SK-N-SH (cell line): ENCODE measurements at regions not wholly inside any gene's neighbourhood (a gene's known extent, or its start where the extent isn't known, plus 50 kb on each side); places are given as distances from the start of the nearest gene placed in this dataset.

Source experiments
- CTCF ChIA-PET: fragments of 300-600, 350-600 bp; formaldehyde crosslinking; extraction: SDS; loops from one replicate; lab custom pipeline; 2021; lab: Yijun Ruan, JAX
- POLR2A ChIA-PET: fragments of 350-600 bp; sonication (Branson Sonifier 250); formaldehyde crosslinking; extraction: SDS; loops from one replicate; lab custom pipeline; 2020; ENCODE audit warnings: antibody characterized with exemption, inconsistent platforms; lab: Yijun Ruan, JAX
- DNase-seq: peaks from one replicate; pipeline ENCODE4 v3.0.0; 2012
- H2AFZ ChIP-seq: fragments of 200-600 bp; sonication (generic); 2 replicates; pipeline ENCODE4 v1.8.1; 2016; ENCODE audit warnings: antibody characterized with exemption, mild to moderate bottlenecking, low read depth
- H3F3A ChIP-seq: fragments of 200-600 bp; sonication (generic); replicated peaks from 2 replicates; pipeline ENCODE3; 2016; ENCODE audit warnings: antibody characterized with exemption, mild to moderate bottlenecking; ENCODE audit not compliant: insufficient read depth
- H3K27ac ChIP-seq, 2 experiments: fragments of 200-500 bp in 1 of 2; fragments of 200-600 bp in 1 of 2; sonication (Bioruptor generic) in 1 of 2; sonication (generic), shearing (Covaris generic) in 1 of 2; 2 replicates each; pipeline versions ENCODE4 v1.5.1 to v1.6.1; 2014 to 2016; ENCODE audit warnings: low read depth in 2 of 2, inconsistent platforms in 1 of 2, low read length in 1 of 2, mild to moderate bottlenecking in 1 of 2, mixed read lengths in 1 of 2
- H3K27me3 ChIP-seq: fragments of 200-600 bp; sonication (generic), shearing (Covaris generic); 2 replicates; pipeline ENCODE4 v1.6.1; 2016; ENCODE audit warnings: mixed run types; ENCODE audit not compliant: insufficient read depth
- H3K36me3 ChIP-seq, 2 experiments: fragments of 200-500 bp in 1 of 2; fragments of 200-600 bp in 1 of 2; sonication (Bioruptor generic) in 1 of 2; sonication (generic) in 1 of 2; replicated peaks in 1 of 2; 2 replicates each; pipeline versions ENCODE3 to v1.5.1; 2014 to 2016; ENCODE audit warnings: low read length in 1 of 2, mild to moderate bottlenecking in 1 of 2; ENCODE audit not compliant: insufficient read depth in 2 of 2, control insufficient read depth in 1 of 2
- H3K4me1 ChIP-seq, 2 experiments: fragments of 200-500 bp in 1 of 2; fragments of 200-600 bp in 1 of 2; sonication (Bioruptor generic) in 1 of 2; sonication (generic), shearing (Covaris generic) in 1 of 2; 2 replicates each; pipeline versions ENCODE4 v1.5.1 to v1.6.1; 2014 to 2016; ENCODE audit warnings: low read depth in 1 of 2, low read length in 1 of 2, mixed run types in 1 of 2; ENCODE audit not compliant: insufficient read depth in 2 of 2, control insufficient read depth in 1 of 2
- H3K4me2 ChIP-seq: fragments of 200-600 bp; sonication (generic), shearing (Covaris generic); 2 replicates; pipeline ENCODE4 v1.6.1; 2017; ENCODE audit warnings: mixed run types
- H3K4me3 ChIP-seq, 2 experiments: fragments of 200-500 bp in 1 of 2; fragments of 200-600 bp in 1 of 2; sonication (Bioruptor generic) in 1 of 2; sonication (generic), shearing (Covaris generic) in 1 of 2; 2 replicates each; pipeline versions ENCODE4 v1.5.1 to v1.8.1; 2014 to 2016; ENCODE audit warnings: low read depth in 2 of 2, inconsistent platforms in 1 of 2, low read length in 1 of 2, mild to moderate bottlenecking in 1 of 2, mixed read lengths in 1 of 2, moderate library complexity in 1 of 2
- H3K79me2 ChIP-seq: fragments of 200-600 bp; sonication (generic); 2 replicates; pipeline ENCODE4 v1.8.1; 2017; ENCODE audit warnings: mild to moderate bottlenecking; ENCODE audit not compliant: insufficient read depth
- H3K9ac ChIP-seq: fragments of 200-600 bp; sonication (generic); 2 replicates; pipeline ENCODE4 v1.6.1; 2017; ENCODE audit warnings: mixed run types
- H3K9me2 ChIP-seq: fragments of 200-600 bp; sonication (generic); 2 replicates; pipeline ENCODE4 v1.6.1; 2017; ENCODE audit warnings: mixed run types
- H3K9me3 ChIP-seq: fragments of 200-600 bp; sonication (generic); 2 replicates; pipeline ENCODE4 v1.6.1; 2017; ENCODE audit warnings: mixed run types, mild to moderate bottlenecking, moderate library complexity
- H4K20me1 ChIP-seq: fragments of 200-600 bp; sonication (generic); 2 replicates; pipeline ENCODE4 v1.6.1; 2017; ENCODE audit warnings: mild to moderate bottlenecking, mixed run types; ENCODE audit not compliant: insufficient read depth
- CHD2 ChIP-seq: fragments of 150-350 bp; IDR thresholded peaks from 2 replicates; pipeline ENCODE4 v1.6.1; 2018; ENCODE audit warnings: low read length; ENCODE audit not compliant: partially characterized antibody
- ELF1 ChIP-seq: IDR thresholded peaks from 2 replicates; pipeline ENCODE4 v1.4.0; 2012
- EP300 ChIP-seq, 2 experiments: IDR thresholded peaks; 2 replicates each; pipeline versions ENCODE4 v1.4.0 to v1.6.1; 2012; ENCODE audit warnings: borderline replicate concordance in 1 of 2, low read depth in 1 of 2, low read length in 1 of 2
- EZH2phosphoT487 ChIP-seq: fragments of 200-600 bp; sonication (generic); IDR thresholded peaks from 2 replicates; pipeline ENCODE4 v1.6.1; 2017; ENCODE audit warnings: low read depth, mixed run types, mild to moderate bottlenecking, antibody characterized with exemption, moderate library complexity, borderline replicate concordance
- FOSL2 ChIP-seq: IDR thresholded peaks from 2 replicates; pipeline ENCODE4 v1.4.0; 2012; ENCODE audit warnings: low read depth, mild to moderate bottlenecking, moderate library complexity, borderline replicate concordance
- FOXJ3 ChIP-seq: sonication (generic); formaldehyde crosslinking; IDR thresholded peaks from 2 replicates; pipeline ENCODE4 v1.5.1; 2020; ENCODE audit warnings: mild to moderate bottlenecking, missing genetic modification reagents
- FOXM1 ChIP-seq: IDR thresholded peaks from 2 replicates; pipeline ENCODE4 v1.4.0; 2012; ENCODE audit warnings: low read depth, mild to moderate bottlenecking
- GATA2 ChIP-seq: sonication (generic); formaldehyde crosslinking; IDR thresholded peaks from 2 replicates; pipeline ENCODE4 v1.5.0; 2020; ENCODE audit warnings: mild to moderate bottlenecking, missing genetic modification reagents
- JUND ChIP-seq: IDR thresholded peaks from 2 replicates; pipeline ENCODE4 v1.4.0; 2012
- MAX ChIP-seq: IDR thresholded peaks from 2 replicates; pipeline ENCODE4 v1.4.0; 2012; ENCODE audit warnings: low read depth
- MEF2A ChIP-seq: IDR thresholded peaks from 2 replicates; pipeline ENCODE4 v1.4.0; 2012; ENCODE audit warnings: low read depth, borderline replicate concordance
- NFIC ChIP-seq: IDR thresholded peaks from 2 replicates; pipeline ENCODE4 v1.4.0; 2012; ENCODE audit warnings: borderline replicate concordance
- PBX3 ChIP-seq: IDR thresholded peaks from 2 replicates; pipeline ENCODE4; 2012
- POLR2AphosphoS5 ChIP-seq: IDR thresholded peaks from 2 replicates; pipeline ENCODE4 v1.6.1; 2012; ENCODE audit warnings: low read depth, low read length
- RCOR1 ChIP-seq: fragments of 150-350 bp; IDR thresholded peaks from 2 replicates; pipeline ENCODE4 v1.6.1; 2017; ENCODE audit warnings: antibody characterized with exemption, low read length
- RFX5 ChIP-seq: IDR thresholded peaks from 2 replicates; pipeline ENCODE4 v1.6.1; 2012; ENCODE audit warnings: mild to moderate bottlenecking, improper control_type of control experiment, low read length
- RXRA ChIP-seq: IDR thresholded peaks from 2 replicates; pipeline ENCODE4 v1.4.0; 2012; ENCODE audit warnings: low read depth, mild to moderate bottlenecking, borderline replicate concordance
- SIN3A ChIP-seq: IDR thresholded peaks from 2 replicates; pipeline ENCODE4 v1.6.1; 2012; ENCODE audit warnings: low read depth, mild to moderate bottlenecking, low read length, moderate library complexity, borderline replicate concordance
- SMC3 ChIP-seq: IDR thresholded peaks from 2 replicates; pipeline ENCODE4 v1.6.1; 2012; ENCODE audit warnings: low read depth, low read length, improper control_type of control experiment
- TAF1 ChIP-seq: IDR thresholded peaks from 2 replicates; pipeline ENCODE4 v1.6.1; 2012; ENCODE audit warnings: low read depth, mild to moderate bottlenecking, low read length, moderate library complexity, borderline replicate concordance
- TCF12 ChIP-seq: IDR thresholded peaks from 2 replicates; pipeline ENCODE4 v1.4.0; 2012
- TEAD4 ChIP-seq: IDR thresholded peaks from 2 replicates; pipeline ENCODE4 v1.4.0; 2012; ENCODE audit warnings: mild to moderate bottlenecking, borderline replicate concordance; ENCODE audit not compliant: insufficient read depth
- ZBTB33 ChIP-seq: IDR thresholded peaks from 2 replicates; pipeline ENCODE4 v1.4.0; 2012; ENCODE audit warnings: low read depth, borderline replicate concordance
- WGBS: methylation state at CpG from one replicate; pipeline ENCODE4 v1.1.6; 2017; ENCODE audit warnings: low lambda C conversion rate; 5-methylcytosine and 5-hydroxymethylcytosine counted together
- TF ChIP-seq, protein P1 (sequence below): IDR thresholded peaks from 2 replicates; pipeline ENCODE4 v1.4.0; 2012; ENCODE audit warnings: low read depth, borderline replicate concordance
- TF ChIP-seq, protein P2 (sequence below): fragments of 150-350 bp; IDR thresholded peaks from 2 replicates; pipeline ENCODE4 v1.6.1; 2016; ENCODE audit warnings: mild to moderate bottlenecking, low read depth, low read length
- TF ChIP-seq, protein P3 (sequence below): fragments of 200-600 bp; sonication (generic); IDR thresholded peaks from 2 replicates; pipeline ENCODE4 v1.6.1; 2017; ENCODE audit warnings: antibody characterized with exemption, mild to moderate bottlenecking, moderate library complexity
- TF ChIP-seq, protein P4 (sequence below): fragments of 150-350 bp; IDR thresholded peaks from 2 replicates; pipeline ENCODE4 v1.6.1; 2017; ENCODE audit warnings: antibody characterized with exemption, low read length, low read depth, borderline replicate concordance

GRCh38 chr16:64356267-64356666 is 765.6 kb downstream of the CDH11 start:
- Histone ChIP-seq H3K9me3 (no peaks in the 10 kb centered on the region), H3K9ac (no peak overlapping the region), H3K27ac (peak overlapping the region in 1 of 2 experiments; percentile 61; a peak in 3 of 4 replicates), H3K36me3 (no peaks in the 10 kb centered on the region), H3K4me1 (no peaks in the 10 kb centered on the region; a peak in 2 of 4 replicates), H4K20me1 (no peaks in the 10 kb centered on the region), H3F3A (peaks cover 3% of the 10 kb centered on the region), H3K27me3 (no peaks in the 10 kb centered on the region), H3K79me2 (no peaks in the 10 kb centered on the region), H3K9me2 (no peaks in the 10 kb centered on the region), H3K4me3 (no peak overlapping the region), H2AFZ (peak overlapping the region; percentile 23; the same call in 1 of the 2 replicates), H3K4me2 (peak overlapping the region; percentile 9; the same call in 1 of the 2 replicates)
- ChIA-PET POLR2A (no interaction called here), CTCF (interaction anchor here (0.8 to 0.9 kb wide), 2 partner anchors 11 to 31 kb away, joined by 3 read pairs; no protein-coding TSS in a partner anchor)
- WGBS = 12% methylated on average over 1 of the region's 1 CpG
- DNase-seq = no peak
- TF ChIP-seq MAX (peak; percentile 53; the same call in 1 of the 2 replicates), TAF1 (no peak), MEF2A (peak; percentile 38; the same call in 1 of the 2 replicates), JUND (peak; percentile 75), FOXM1 (no peak), SIN3A (no peak), ELF1 (no peak; the same call in 1 of the 2 replicates), PBX3 (peak; percentile 57), EZH2phosphoT487 (no peak), GATA2 (CRISPR knock-in tag) (no peak), POLR2AphosphoS5 (no peak), RFX5 (no peak), CHD2 (no peak), TCF12 (peak; percentile 82), FOSL2 (peak; percentile 77), RXRA (0 out of 2 replicates have a peak, but pooled peaks have one; percentile 12), TEAD4 (0 out of 2 replicates have a peak, but pooled peaks have one; percentile 34), SMC3 (no peak), ZBTB33 (no peak), EP300 (IDR thresholded peaks at IDR 0.05; ENCODE audit: borderline replicate concordance in 1 of 2, low read depth in 1 of 2, low read length in 1 of 2) (0 out of 4 replicates have a peak, but pooled peaks of 1 of the 2 experiments have one; percentile 52), FOXJ3 (no peak), NFIC (no peak; the same call in 1 of the 2 replicates), RCOR1 (no peak)
- TF ChIP-seq, protein P1, sequence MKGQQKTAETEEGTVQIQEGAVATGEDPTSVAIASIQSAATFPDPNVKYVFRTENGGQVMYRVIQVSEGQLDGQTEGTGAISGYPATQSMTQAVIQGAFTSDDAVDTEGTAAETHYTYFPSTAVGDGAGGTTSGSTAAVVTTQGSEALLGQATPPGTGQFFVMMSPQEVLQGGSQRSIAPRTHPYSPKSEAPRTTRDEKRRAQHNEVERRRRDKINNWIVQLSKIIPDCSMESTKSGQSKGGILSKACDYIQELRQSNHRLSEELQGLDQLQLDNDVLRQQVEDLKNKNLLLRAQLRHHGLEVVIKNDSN = no peak
- TF ChIP-seq, protein P2, sequence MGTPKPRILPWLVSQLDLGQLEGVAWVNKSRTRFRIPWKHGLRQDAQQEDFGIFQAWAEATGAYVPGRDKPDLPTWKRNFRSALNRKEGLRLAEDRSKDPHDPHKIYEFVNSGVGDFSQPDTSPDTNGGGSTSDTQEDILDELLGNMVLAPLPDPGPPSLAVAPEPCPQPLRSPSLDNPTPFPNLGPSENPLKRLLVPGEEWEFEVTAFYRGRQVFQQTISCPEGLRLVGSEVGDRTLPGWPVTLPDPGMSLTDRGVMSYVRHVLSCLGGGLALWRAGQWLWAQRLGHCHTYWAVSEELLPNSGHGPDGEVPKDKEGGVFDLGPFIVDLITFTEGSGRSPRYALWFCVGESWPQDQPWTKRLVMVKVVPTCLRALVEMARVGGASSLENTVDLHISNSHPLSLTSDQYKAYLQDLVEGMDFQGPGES = no peak
- TF ChIP-seq, protein P3, sequence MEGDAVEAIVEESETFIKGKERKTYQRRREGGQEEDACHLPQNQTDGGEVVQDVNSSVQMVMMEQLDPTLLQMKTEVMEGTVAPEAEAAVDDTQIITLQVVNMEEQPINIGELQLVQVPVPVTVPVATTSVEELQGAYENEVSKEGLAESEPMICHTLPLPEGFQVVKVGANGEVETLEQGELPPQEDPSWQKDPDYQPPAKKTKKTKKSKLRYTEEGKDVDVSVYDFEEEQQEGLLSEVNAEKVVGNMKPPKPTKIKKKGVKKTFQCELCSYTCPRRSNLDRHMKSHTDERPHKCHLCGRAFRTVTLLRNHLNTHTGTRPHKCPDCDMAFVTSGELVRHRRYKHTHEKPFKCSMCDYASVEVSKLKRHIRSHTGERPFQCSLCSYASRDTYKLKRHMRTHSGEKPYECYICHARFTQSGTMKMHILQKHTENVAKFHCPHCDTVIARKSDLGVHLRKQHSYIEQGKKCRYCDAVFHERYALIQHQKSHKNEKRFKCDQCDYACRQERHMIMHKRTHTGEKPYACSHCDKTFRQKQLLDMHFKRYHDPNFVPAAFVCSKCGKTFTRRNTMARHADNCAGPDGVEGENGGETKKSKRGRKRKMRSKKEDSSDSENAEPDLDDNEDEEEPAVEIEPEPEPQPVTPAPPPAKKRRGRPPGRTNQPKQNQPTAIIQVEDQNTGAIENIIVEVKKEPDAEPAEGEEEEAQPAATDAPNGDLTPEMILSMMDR = no peak
- TF ChIP-seq, protein P4, sequence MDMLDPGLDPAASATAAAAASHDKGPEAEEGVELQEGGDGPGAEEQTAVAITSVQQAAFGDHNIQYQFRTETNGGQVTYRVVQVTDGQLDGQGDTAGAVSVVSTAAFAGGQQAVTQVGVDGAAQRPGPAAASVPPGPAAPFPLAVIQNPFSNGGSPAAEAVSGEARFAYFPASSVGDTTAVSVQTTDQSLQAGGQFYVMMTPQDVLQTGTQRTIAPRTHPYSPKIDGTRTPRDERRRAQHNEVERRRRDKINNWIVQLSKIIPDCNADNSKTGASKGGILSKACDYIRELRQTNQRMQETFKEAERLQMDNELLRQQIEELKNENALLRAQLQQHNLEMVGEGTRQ = no peak
